ENCODE measurements at regions not wholly inside any gene's neighbourhood (a gene's known extent, or its start where the extent isn't known, plus 50 kb on each side); places are given as distances from the start of the nearest gene placed in this dataset.

GRCh38 chr6:4692664-4693063 is 83.5 kb upstream of the CDYL start:
- no peak overlapping the region for H3K9ac ChIP-seq (ENCODE audit: low read depth, low read length)
- no peaks in the 10 kb centered on the region for H3K9me3 ChIP-seq (ENCODE audit: control insufficient read depth, insufficient read depth, low read length)
- H3K36me3 ChIP-seq (ENCODE audit: insufficient read depth, low read length) = no peaks in the 10 kb centered on the region
- H3K4me1 ChIP-seq (ENCODE audit: insufficient read depth, low read length) = no peaks in the 10 kb centered on the region

DNA sequence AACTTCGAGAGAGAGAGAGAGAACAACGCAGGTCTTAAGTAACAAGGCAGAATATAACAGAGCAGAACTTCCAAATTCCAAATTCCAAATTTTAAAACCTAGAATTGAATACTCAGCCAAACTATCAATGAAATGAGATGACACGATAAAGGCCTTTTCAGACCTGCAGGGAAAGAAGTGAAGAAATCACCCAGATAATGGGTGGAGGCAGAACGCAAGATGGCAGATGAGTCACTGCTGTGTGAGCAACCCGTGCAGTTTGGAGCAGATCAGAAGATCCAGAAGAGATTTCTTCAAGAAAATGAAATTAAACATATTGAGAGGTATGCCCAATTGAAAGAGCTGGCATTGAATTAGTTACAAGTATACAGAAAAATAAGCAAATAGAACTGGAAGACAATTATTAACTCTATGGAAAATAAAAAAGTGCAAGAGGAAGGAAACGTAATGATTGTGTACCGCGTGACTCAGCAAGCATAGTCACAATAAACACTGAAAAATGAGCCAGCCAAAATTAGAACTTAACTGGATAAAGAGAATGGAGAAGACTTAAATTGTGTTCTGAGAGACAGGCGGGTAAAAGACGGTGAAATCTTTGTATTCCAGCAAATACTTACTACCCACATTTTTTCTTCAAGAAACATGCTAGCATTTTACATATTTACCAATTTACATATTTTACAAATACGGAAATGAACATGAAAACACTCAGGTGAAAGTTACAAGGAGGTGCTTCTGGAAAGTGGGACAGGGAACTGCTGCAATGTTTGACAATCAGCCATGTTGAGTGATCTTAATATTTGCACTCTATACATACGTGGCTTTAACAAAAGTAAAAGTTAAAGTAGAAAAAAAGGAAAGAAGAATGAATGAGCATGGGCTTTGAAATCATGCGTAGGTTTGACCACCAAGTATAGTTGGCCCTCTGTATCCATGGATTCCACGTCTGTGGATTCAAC is 87.9 kb upstream of the CDYL start:
- no peak overlapping the region for H3K9ac ChIP-seq (ENCODE audit: low read depth, low read length)
- no peaks in the 10 kb centered on the region for H3K9me3 ChIP-seq (ENCODE audit: control insufficient read depth, insufficient read depth, low read length)

DNA sequence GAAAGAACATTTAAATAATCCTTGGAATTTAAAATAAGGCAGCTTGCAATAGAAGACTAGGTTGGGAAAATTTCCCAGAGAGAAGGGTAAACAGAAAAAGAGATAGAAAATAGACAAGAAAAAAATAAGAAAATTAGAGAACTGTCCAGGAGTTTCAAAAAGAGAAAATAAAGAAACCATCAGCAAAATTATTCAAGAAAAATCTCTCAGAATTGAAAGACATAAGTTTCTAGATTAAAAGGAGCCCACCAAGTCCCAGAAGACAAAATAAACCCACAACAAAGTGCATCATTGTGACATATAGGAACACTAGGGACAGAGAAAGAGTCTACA is 88.6 kb upstream of the CDYL start:
- Histone ChIP-seq H3K9me3 (ENCODE audit: control insufficient read depth, insufficient read depth, low read length) (no peaks in the 10 kb centered on the region), H3K4me1 (ENCODE audit: insufficient read depth, low read length) (no peaks in the 10 kb centered on the region), H3K9ac (ENCODE audit: low read depth, low read length) (no peak overlapping the region), H3K36me3 (ENCODE audit: insufficient read depth, low read length) (no peaks in the 10 kb centered on the region)

More for the DNA sequence above, 87.9 kb upstream of the CDYL start:
- Histone ChIP-seq H3K4me1 (ENCODE audit: insufficient read depth, low read length) (no peaks in the 10 kb centered on the region), H3K36me3 (ENCODE audit: insufficient read depth, low read length) (no peaks in the 10 kb centered on the region)

DNA sequence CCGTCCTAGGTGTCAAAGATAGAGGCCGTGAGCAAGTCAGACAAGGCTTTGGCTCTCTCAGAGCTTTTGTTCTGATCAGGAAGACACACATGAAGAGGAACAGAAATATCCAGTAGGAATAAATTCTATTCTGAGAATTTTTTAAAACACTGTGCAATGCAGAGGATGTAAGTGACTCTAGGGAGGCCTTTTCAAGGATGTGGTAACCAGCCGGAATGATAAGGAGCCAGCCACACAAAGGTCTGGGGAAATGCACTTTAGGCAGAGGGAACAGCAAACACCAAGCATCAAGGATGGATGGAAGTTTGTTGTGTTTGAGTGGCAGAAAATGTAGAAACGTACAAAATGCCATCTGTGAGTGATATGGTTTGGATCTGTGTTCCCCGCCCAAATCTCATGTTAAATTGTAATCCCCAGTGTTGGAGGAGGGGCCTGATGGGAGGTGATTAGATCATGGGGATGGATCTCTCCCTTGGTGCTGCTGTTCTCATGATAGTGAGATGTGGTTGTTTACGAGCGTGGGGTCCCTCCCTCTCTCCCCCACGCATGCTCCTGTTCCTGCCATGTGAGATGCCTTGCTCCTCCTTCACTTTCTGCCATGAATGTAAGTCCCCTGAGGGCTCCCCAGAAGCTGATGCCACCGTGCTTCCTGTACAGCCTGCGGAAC is 93.6 kb upstream of the CDYL start:
- H3K36me3 ChIP-seq (ENCODE audit: insufficient read depth, low read length) = no peaks in the 10 kb centered on the region
- H3K9ac ChIP-seq (ENCODE audit: low read depth, low read length) = no peak overlapping the region
- no peaks in the 10 kb centered on the region for H3K4me1 ChIP-seq (ENCODE audit: insufficient read depth, low read length)
- H3K9me3 ChIP-seq (ENCODE audit: control insufficient read depth, insufficient read depth, low read length) = no peaks in the 10 kb centered on the region

DNA sequence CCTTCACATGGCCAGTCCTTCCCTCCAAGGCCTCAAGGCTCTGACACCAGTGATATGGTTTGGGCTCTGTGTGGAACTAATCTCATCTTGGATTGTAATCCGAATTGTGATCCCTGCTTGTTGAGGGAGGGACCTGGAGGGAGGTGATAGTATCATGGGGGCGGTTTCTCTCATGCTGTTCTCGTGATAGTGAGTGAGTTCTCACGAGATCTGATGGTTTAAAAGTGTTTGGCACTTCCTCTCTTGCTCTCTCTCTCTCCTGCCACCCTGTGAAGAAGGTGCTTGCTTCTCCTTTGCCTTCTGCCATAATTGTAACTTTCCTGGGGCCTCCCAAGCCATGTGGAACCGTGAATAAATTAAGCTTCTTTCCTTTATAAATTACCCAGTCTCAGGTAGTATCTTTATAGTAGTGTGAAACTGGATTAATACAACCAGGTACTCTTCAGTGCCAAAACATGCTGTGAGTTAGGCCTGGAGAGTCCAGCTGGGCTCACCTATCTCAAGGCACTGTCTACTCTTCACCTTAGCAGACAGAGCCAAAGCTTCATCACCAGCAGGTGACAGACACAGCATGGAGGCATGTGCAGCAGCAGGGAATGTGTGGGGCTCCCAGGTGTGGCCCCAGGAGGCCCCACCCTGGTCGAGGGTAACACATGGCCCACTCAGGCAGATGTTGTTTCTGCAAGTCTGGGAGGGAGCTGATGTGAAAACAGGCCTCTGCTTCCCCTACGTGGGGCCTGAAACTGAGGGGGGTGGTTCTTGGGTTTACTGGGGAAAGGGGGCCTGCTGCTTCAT is 97.5 kb upstream of the CDYL start:
- no peaks in the 10 kb centered on the region for H3K36me3 ChIP-seq (ENCODE audit: insufficient read depth, low read length)
- H3K4me1 ChIP-seq (ENCODE audit: insufficient read depth, low read length) = no peaks in the 10 kb centered on the region
- no peaks in the 10 kb centered on the region for H3K9me3 ChIP-seq (ENCODE audit: control insufficient read depth, insufficient read depth, low read length)
- no peak overlapping the region for H3K9ac ChIP-seq (ENCODE audit: low read depth, low read length)

DNA sequence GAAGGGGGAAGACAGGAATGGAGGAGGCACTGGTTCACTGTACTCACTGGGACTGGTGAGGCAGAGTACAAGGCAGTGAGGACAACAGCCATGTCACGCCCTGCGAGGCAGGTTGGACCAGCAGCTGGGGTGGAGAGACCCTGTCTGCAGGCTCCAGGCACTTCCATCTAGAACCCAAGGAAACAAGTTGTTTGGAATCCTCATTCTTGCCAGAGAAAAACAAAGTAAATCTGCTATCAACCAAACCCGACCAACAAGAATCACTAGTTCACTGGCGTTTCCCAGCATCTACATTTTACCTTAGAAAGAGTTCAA is 98.5 kb upstream of the CDYL start:
- Histone ChIP-seq H3K9ac (ENCODE audit: low read depth, low read length) (no peak overlapping the region), H3K36me3 (ENCODE audit: insufficient read depth, low read length) (no peaks in the 10 kb centered on the region), H3K4me1 (ENCODE audit: insufficient read depth, low read length) (no peaks in the 10 kb centered on the region), H3K9me3 (ENCODE audit: control insufficient read depth, insufficient read depth, low read length) (no peaks in the 10 kb centered on the region)

DNA sequence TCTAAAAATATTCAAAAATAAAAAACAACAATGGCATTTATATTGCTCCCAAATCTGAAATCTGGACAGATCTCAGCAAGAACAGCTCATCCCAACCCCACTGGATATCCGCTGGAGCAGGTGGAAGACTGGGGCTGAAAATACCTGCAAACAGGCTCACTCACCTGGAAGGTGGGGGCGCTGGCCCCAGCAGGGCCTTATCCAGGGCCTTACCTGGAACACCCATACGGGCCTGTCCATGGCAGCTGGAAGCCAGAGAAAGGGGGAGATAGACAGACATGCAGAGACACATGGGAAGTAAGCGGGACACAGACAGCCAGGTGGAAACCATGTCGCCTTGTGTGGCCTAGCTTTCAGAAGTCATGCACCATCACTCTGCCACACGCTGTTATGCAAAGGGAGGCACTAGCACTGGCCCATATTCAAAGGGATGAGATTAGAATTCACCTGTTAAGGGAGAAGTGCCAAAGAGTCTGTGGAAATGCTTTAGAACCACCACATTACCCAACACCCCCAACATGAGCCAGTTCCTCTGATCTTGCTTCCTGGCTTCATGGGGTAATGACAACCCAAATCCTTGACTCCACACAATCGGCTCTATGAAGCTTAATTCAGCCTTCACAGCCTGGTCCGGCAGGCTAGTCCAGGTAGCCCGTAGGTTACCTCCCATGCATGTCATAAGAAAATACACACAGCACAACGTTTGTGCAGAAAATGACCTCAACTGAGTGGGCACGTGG is 99.0 kb upstream of the CDYL start:
- no peaks in the 10 kb centered on the region for H3K4me1 ChIP-seq (ENCODE audit: insufficient read depth, low read length)

GRCh38 chr6:4676016-4676415 is 100.2 kb upstream of the CDYL start:
- Histone ChIP-seq H3K9me3 (ENCODE audit: control insufficient read depth, insufficient read depth, low read length) (no peaks in the 10 kb centered on the region), H3K9ac (ENCODE audit: low read depth, low read length) (no peak overlapping the region), H3K36me3 (ENCODE audit: insufficient read depth, low read length) (no peaks in the 10 kb centered on the region), H3K4me1 (ENCODE audit: insufficient read depth, low read length) (no peaks in the 10 kb centered on the region)

More for the DNA sequence above, 99.0 kb upstream of the CDYL start:
- Histone ChIP-seq H3K36me3 (ENCODE audit: insufficient read depth, low read length) (no peaks in the 10 kb centered on the region), H3K9ac (ENCODE audit: low read depth, low read length) (no peak overlapping the region), H3K9me3 (ENCODE audit: control insufficient read depth, insufficient read depth, low read length) (no peaks in the 10 kb centered on the region)

GRCh38 chr6:4675121-4675520 is 101.1 kb upstream of the CDYL start:
- H3K36me3 ChIP-seq (ENCODE audit: insufficient read depth, low read length) = no peaks in the 10 kb centered on the region
- H3K9ac ChIP-seq (ENCODE audit: low read depth, low read length) = no peak overlapping the region
- H3K9me3 ChIP-seq (ENCODE audit: control insufficient read depth, insufficient read depth, low read length) = no peaks in the 10 kb centered on the region
- H3K4me1 ChIP-seq (ENCODE audit: insufficient read depth, low read length) = no peaks in the 10 kb centered on the region

- no peaks in the 10 kb centered on the region for H3K9me3 ChIP-seq (ENCODE audit: control insufficient read depth, insufficient read depth, low read length)
- no peaks in the 10 kb centered on the region for H3K4me1 ChIP-seq (ENCODE audit: insufficient read depth, low read length)
- H3K9ac ChIP-seq (ENCODE audit: low read depth, low read length) = no peak overlapping the region
Observed at GRCh38 chr6:4673861-4674260, 102.3 kb upstream of the CDYL start.

DNA sequence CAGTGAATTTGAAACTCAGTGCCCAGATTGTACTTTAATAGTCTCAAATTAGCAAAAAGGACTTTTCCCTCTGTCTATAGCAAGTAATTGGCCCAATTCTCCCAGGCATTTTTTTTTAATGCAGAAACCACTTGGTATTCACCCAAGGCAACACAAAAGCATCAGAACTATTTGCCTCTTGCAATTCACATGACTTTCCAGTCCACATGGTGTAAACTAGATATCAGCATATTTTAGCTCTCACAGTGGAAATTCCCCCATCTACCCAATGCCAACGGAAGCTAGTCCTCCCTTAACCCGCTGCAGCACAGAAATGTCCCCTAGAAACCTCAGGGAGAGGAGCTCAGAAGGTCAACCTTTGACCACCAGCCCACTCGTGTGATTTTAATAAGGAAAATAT is 103.4 kb upstream of the CDYL start:
- H3K36me3 ChIP-seq (ENCODE audit: insufficient read depth, low read length) = no peaks in the 10 kb centered on the region
- no peak overlapping the region for H3K9ac ChIP-seq (ENCODE audit: low read depth, low read length)
- H3K9me3 ChIP-seq (ENCODE audit: control insufficient read depth, insufficient read depth, low read length) = no peaks in the 10 kb centered on the region
- peaks cover 9% of the 10 kb centered on the region; the same call in 1 of the 2 replicates for H3K4me1 ChIP-seq (ENCODE audit: insufficient read depth, low read length)

More at GRCh38 chr6:4673861-4674260, 102.3 kb upstream of the CDYL start:
- no peaks in the 10 kb centered on the region for H3K36me3 ChIP-seq (ENCODE audit: insufficient read depth, low read length)

- H3K9ac ChIP-seq (ENCODE audit: low read depth, low read length) = no peak overlapping the region
- no peaks in the 10 kb centered on the region for H3K36me3 ChIP-seq (ENCODE audit: insufficient read depth, low read length)
- peaks cover 13% of the 10 kb centered on the region; the same call in 1 of the 2 replicates for H3K4me1 ChIP-seq (ENCODE audit: insufficient read depth, low read length)
- H3K9me3 ChIP-seq (ENCODE audit: control insufficient read depth, insufficient read depth, low read length) = no peaks in the 10 kb centered on the region
Observed at GRCh38 chr6:4671587-4672115, 104.6 kb upstream of the CDYL start.

GRCh38 chr6:4670824-4671409 is 105.3 kb upstream of the CDYL start:
- H3K4me1 ChIP-seq (ENCODE audit: insufficient read depth, low read length) = peaks cover 13% of the 10 kb centered on the region; the same call in 1 of the 2 replicates
- H3K9ac ChIP-seq (ENCODE audit: low read depth, low read length) = no peak overlapping the region
- no peaks in the 10 kb centered on the region for H3K9me3 ChIP-seq (ENCODE audit: control insufficient read depth, insufficient read depth, low read length)
- no peaks in the 10 kb centered on the region for H3K36me3 ChIP-seq (ENCODE audit: insufficient read depth, low read length)

Measured in ES-I3 (cell line).